B cell (primary cell): ENCODE measurements at regions not wholly inside any gene's neighbourhood (a gene's known extent, or its start where the extent isn't known, plus 50 kb on each side); places are given as distances from the start of the nearest gene placed in this dataset.

Source experiments
- ATAC-seq: fragments of 200-7000 bp; cut with Tn5 transposase; one replicate; pipeline ENCODE4 v1.10.0; 2021; ENCODE audit warnings: low read depth, mild to moderate bottlenecking, moderate number of reproducible peaks, moderate library complexity
- CTCF ChIA-PET: fragments of 350-600 bp; sonication (Branson Sonifier 250); formaldehyde crosslinking; loops from one replicate; lab custom pipeline; 2021; ENCODE audit warnings: antibody characterized with exemption, inconsistent platforms; lab: Charles Lee
- POLR2A ChIA-PET: fragments of 350-600 bp; sonication (Branson Sonifier 250); formaldehyde crosslinking; loops from one replicate; lab custom pipeline; 2021; ENCODE audit warnings: antibody characterized with exemption; lab: Charles Lee
- DNase-seq: peaks from one replicate; pipeline ENCODE4 v3.0.0; 2013
- H2AFZ ChIP-seq: 2 replicates; pipeline ENCODE4 v1.6.1; 2012; ENCODE audit warnings: mild to moderate bottlenecking, low read depth, low read length; ENCODE audit not compliant: insufficient read depth, poor library complexity, severe bottlenecking
- H3K27ac ChIP-seq, 2 donors: 1 replicate in 1 of 2; 2 replicates in 1 of 2; pipeline ENCODE4 v1.5.1; 2012 to 2013; ENCODE audit warnings: low read length in 2 of 2, mild to moderate bottlenecking in 2 of 2, moderate library complexity in 1 of 2
- H3K27me3 ChIP-seq, 4 experiments: fragments of 200-600 bp in 1 of 4; sonication (generic) in 1 of 4; replicated peaks in 1 of 4; 1 replicate in 2 of 4; 2 replicates in 2 of 4; pipeline versions ENCODE4 v1.6.1 to v1.7.0; 2013 to 2016; ENCODE audit warnings: low read length in 3 of 4, mild to moderate bottlenecking in 2 of 4, mixed read lengths in 1 of 4, moderate library complexity in 1 of 4; ENCODE audit not compliant: insufficient read depth in 4 of 4, control insufficient read depth in 3 of 4; ENCODE audit errors: control extremely low read depth in 1 of 4
- H3K36me3 ChIP-seq, 2 experiments: replicated peaks in 1 of 2; 1 replicate in 1 of 2; 2 replicates in 1 of 2; pipeline versions ENCODE4 v1.6.1 to v1.7.1; 2013; ENCODE audit warnings: low read length in 1 of 2; ENCODE audit not compliant: insufficient read depth in 2 of 2, control insufficient read depth in 1 of 2; ENCODE audit errors: control extremely low read depth in 1 of 2, extremely low read depth in 1 of 2
- H3K4me1 ChIP-seq, 2 donors: fragments of 200-600 bp in 1 of 2; sonication (generic) in 1 of 2; 1 replicate in 1 of 2; 2 replicates in 1 of 2; pipeline versions ENCODE4 v1.5.1 to v1.6.1; 2013 to 2017; ENCODE audit warnings: low read length in 2 of 2; ENCODE audit not compliant: control insufficient read depth in 2 of 2, insufficient read depth in 2 of 2
- H3K4me2 ChIP-seq: replicated peaks from 2 replicates; pipeline ENCODE3; 2012; ENCODE audit warnings: mild to moderate bottlenecking, low read depth, low read length; ENCODE audit not compliant: poor library complexity, severe bottlenecking
- H3K4me3 ChIP-seq, 5 experiments: fragments of 200-600 bp in 1 of 5; sonication (generic) in 1 of 5; 1 replicate in 3 of 5; 2 replicates in 2 of 5; pipeline versions ENCODE4 v1.5.1 to v1.7.0; 2011 to 2016; ENCODE audit warnings: low read length in 4 of 5, mild to moderate bottlenecking in 4 of 5, low read depth in 2 of 5, control low read depth in 1 of 5, moderate library complexity in 1 of 5; ENCODE audit not compliant: insufficient read depth in 1 of 5; ENCODE audit errors: control extremely low read depth in 1 of 5, extremely low read depth in 1 of 5
- H3K79me2 ChIP-seq: fragments of 200-600 bp; sonication (generic); one replicate; pipeline ENCODE4 v1.6.0; 2016; ENCODE audit warnings: low read length; ENCODE audit not compliant: control insufficient read depth, insufficient read depth
- H3K9ac ChIP-seq: fragments of 200-600 bp; sonication (generic); 2 replicates; pipeline ENCODE4 v1.6.1; 2017; ENCODE audit warnings: mild to moderate bottlenecking, low read length, moderate library complexity
- H3K9me3 ChIP-seq, 3 donors: one replicate each; pipeline versions ENCODE4 v1.6.1 to v1.7.1; 2013; ENCODE audit warnings: low read length in 2 of 3; ENCODE audit not compliant: control insufficient read depth in 2 of 3, insufficient read depth in 1 of 3; ENCODE audit errors: control extremely low read depth in 1 of 3
- H4K20me1 ChIP-seq: 2 replicates; pipeline ENCODE4 v1.6.0; 2012; ENCODE audit warnings: mild to moderate bottlenecking, low read length; ENCODE audit not compliant: insufficient read depth, control insufficient read depth, poor library complexity, severe bottlenecking
- H3K27ac Mint-ChIP-seq: one replicate; pipeline ENCODE4 v1.8.0; 2021; ENCODE audit warnings: mixed read lengths
- H3K27me3 Mint-ChIP-seq: one replicate; pipeline ENCODE4 v1.8.0; 2021; ENCODE audit warnings: mixed read lengths
- H3K4me1 Mint-ChIP-seq: one replicate; pipeline ENCODE4 v1.8.0; 2021; ENCODE audit warnings: mixed read lengths
- H3K4me3 Mint-ChIP-seq: one replicate; pipeline ENCODE4 v1.8.0; 2021; ENCODE audit warnings: mixed read lengths
- H3K9me3 Mint-ChIP-seq: one replicate; pipeline ENCODE4 v1.8.0; 2022; ENCODE audit warnings: mixed read lengths; ENCODE audit not compliant: insufficient read depth
- EZH2 ChIP-seq: IDR thresholded peaks from 2 replicates; pipeline ENCODE4 v1.6.1; 2012; ENCODE audit warnings: borderline replicate concordance, low read depth, mild to moderate bottlenecking, moderate library complexity, low read length; ENCODE audit not compliant: insufficient read depth, poor library complexity, severe bottlenecking
- WGBS: methylation state at CpG from one replicate; pipeline ENCODE4 v1.1.5; 2013; ENCODE audit warnings: missing lambda C conversion rate; ENCODE audit not compliant: insufficient coverage; 5-methylcytosine and 5-hydroxymethylcytosine counted together
- intact Hi-C: fragments of 100-400 bp; cut with micrococcal nuclease; formaldehyde crosslinking; loops from one replicate; pipeline ENCODE4 v1.10.0; 2022
- TF ChIP-seq, protein P1 (sequence below): fragments of 200-600 bp; IDR thresholded peaks from one replicate; pipeline ENCODE4 v1.8.0; 2022; ENCODE audit warnings: antibody characterized with exemption, mild to moderate bottlenecking

DNA sequence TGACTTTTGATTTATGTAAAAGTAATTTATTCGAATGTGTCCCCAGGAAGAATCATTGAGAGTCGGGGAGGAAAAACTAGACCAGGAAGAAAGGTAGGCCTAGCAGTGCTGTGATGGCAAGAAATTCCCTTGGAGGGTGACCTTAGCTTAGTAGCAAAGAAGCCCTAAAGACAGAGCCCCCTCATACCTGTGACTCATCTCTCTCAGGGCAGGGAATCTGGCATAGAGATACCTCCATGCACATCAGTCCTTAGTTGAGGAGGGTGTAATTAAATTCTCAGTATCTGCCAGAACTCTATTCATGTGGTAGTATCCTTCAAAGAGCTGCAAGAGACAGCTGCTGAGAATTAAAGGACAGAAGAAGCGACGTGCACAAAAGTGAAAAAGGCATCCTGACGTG, 360.3 kb downstream of the FBXO15 start:
- no peaks in the 10 kb centered on the region for H3K36me3 ChIP-seq
- ATAC-seq (no peak), DNase-seq (no peak)
- H3K4me1 Mint-ChIP-seq, result no peaks in the 10 kb centered on the region
- no peaks in the 10 kb centered on the region for H3K79me2 ChIP-seq
- TF ChIP-seq, protein P1, sequence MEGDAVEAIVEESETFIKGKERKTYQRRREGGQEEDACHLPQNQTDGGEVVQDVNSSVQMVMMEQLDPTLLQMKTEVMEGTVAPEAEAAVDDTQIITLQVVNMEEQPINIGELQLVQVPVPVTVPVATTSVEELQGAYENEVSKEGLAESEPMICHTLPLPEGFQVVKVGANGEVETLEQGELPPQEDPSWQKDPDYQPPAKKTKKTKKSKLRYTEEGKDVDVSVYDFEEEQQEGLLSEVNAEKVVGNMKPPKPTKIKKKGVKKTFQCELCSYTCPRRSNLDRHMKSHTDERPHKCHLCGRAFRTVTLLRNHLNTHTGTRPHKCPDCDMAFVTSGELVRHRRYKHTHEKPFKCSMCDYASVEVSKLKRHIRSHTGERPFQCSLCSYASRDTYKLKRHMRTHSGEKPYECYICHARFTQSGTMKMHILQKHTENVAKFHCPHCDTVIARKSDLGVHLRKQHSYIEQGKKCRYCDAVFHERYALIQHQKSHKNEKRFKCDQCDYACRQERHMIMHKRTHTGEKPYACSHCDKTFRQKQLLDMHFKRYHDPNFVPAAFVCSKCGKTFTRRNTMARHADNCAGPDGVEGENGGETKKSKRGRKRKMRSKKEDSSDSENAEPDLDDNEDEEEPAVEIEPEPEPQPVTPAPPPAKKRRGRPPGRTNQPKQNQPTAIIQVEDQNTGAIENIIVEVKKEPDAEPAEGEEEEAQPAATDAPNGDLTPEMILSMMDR, result no peak
- no peak for TF ChIP-seq EZH2
- ChIA-PET POLR2A (no interaction called here), CTCF (no interaction called here)
- intact Hi-C loops, result no loop called here
- H3K27ac ChIP-seq, result no peak overlapping the region
- H3K4me2 ChIP-seq, result no peak overlapping the region
- H3K4me3 ChIP-seq, result no peak overlapping the region
- no peaks in the 10 kb centered on the region for H3K9me3 Mint-ChIP-seq
- 88% methylated on average over 5 of the region's 5 CpGs for WGBS
- no peak overlapping the region for H3K9ac ChIP-seq
- H3K4me3 Mint-ChIP-seq, result no peak overlapping the region
- no peak overlapping the region for H3K27ac Mint-ChIP-seq
- peaks cover 0 to 4% (median 0%) of the 10 kb centered on the region in 3 donors for H3K9me3 ChIP-seq
- H3K27me3 ChIP-seq, result no peaks in the 10 kb centered on the region
- H3K27me3 Mint-ChIP-seq, result no peaks in the 10 kb centered on the region
- no peak overlapping the region for H2AFZ ChIP-seq
- no peaks in the 10 kb centered on the region for H3K4me1 ChIP-seq
- H4K20me1 ChIP-seq, result no peaks in the 10 kb centered on the region

DNA sequence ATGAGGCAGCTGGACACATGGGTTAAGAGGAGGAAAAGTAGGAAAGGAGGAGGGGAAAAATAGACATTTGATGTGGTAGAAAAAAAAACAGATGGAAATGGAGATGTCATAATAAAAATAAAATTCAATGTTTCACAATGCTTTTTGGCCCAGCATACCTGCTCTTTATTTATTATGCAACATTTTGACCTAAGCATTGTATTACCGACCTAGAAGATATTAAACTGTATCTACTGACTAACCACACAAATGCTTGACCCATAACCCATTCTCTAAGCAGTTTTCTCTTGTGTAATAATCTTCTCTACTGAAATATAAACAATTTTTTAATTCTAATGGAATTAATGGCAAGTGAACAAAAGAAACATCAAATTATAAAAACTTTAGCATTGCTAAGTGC, 362.3 kb downstream of the FBXO15 start:
- Histone ChIP-seq H3K9me3 (peaks cover 0 to 4% (median 0%) of the 10 kb centered on the region in 3 donors), H3K9ac (no peak overlapping the region), H3K4me1 (no peaks in the 10 kb centered on the region), H3K27me3 (no peaks in the 10 kb centered on the region), H4K20me1 (no peaks in the 10 kb centered on the region), H3K4me2 (no peak overlapping the region), H3K36me3 (no peaks in the 10 kb centered on the region), H3K27ac (no peak overlapping the region), H2AFZ (no peak overlapping the region), H3K4me3 (no peak overlapping the region), H3K79me2 (no peaks in the 10 kb centered on the region)
- Mint-ChIP-seq H3K4me3 (no peak overlapping the region), H3K27me3 (no peaks in the 10 kb centered on the region), H3K27ac (no peak overlapping the region), H3K9me3 (no peaks in the 10 kb centered on the region), H3K4me1 (no peaks in the 10 kb centered on the region)
- POLR2A ChIA-PET, result no interaction called here
- ATAC-seq (no peak), DNase-seq (no peak)
- TF ChIP-seq, protein P1, result no peak
- TF ChIP-seq EZH2, result no peak
- WGBS, result no CpG with 5 or more reads among the region's 1 CpG
- intact Hi-C loops, result no loop called here
- CTCF ChIA-PET, result no interaction called here
